ENCODE measurements at regions not wholly inside any gene's neighbourhood (a gene's known extent, or its start where the extent isn't known, plus 50 kb on each side); places are given as distances from the start of the nearest gene placed in this dataset.

- peak; percentile 42 to 72 for DNase-seq
Observed at GRCh38 chrX:8971116-8971515, 62.8 kb downstream of the FAM9B start.

- DNase-seq = no peak
Observed at GRCh38 chrX:8969378-8969777, 64.5 kb downstream of the FAM9B start.

GRCh38 chrX:8967461-8967860, 66.5 kb downstream of the FAM9B start:
- DNase-seq = no peak

- DNase-seq = peak; percentile 45 to 51
Observed at GRCh38 chrX:8960957-8961468, 72.9 kb downstream of the FAM9B start.

- DNase-seq = peak in 1 of 2 experiments; percentile 4
Observed at GRCh38 chrX:8955511-8955910, 78.4 kb downstream of the FAM9B start.

GRCh38 chrX:8946563-8946962, 87.4 kb downstream of the FAM9B start:
- DNase-seq = no peak

- DNase-seq = no peak
Observed at GRCh38 chrX:8939322-8939721, 94.6 kb downstream of the FAM9B start.

GRCh38 chrX:8927701-8928100, 106.2 kb downstream of the FAM9B start:
- DNase-seq = no peak

GRCh38 chrX:8927066-8927635, 106.8 kb downstream of the FAM9B start:
- DNase-seq = no peak

- DNase-seq = no peak
Observed at GRCh38 chrX:8921615-8922014, 112.3 kb downstream of the FAM9B start.

- DNase-seq = no peak
Observed at GRCh38 chrX:8919801-8920200, 114.1 kb downstream of the FAM9B start.

- DNase-seq = no peak
Observed at GRCh38 chrX:8916697-8917096, 115.5 kb upstream of the FAM9A start.

GRCh38 chrX:8914681-8915080, 113.5 kb upstream of the FAM9A start:
- DNase-seq = no peak

GRCh38 chrX:8913655-8914409, 112.6 kb upstream of the FAM9A start:
- no peak for DNase-seq

GRCh38 chrX:8907688-8908087, 106.5 kb upstream of the FAM9A start:
- DNase-seq = no peak

GRCh38 chrX:8906299-8906938, 105.2 kb upstream of the FAM9A start:
- DNase-seq = no peak

- DNase-seq = no peak
Observed at GRCh38 chrX:8897259-8897658, 96.1 kb upstream of the FAM9A start.

- no peak for DNase-seq
Observed at GRCh38 chrX:8890794-8891193, 89.6 kb upstream of the FAM9A start.

- DNase-seq = no peak
Observed at GRCh38 chrX:8887004-8887403, 85.8 kb upstream of the FAM9A start.

- peak in 1 of 2 experiments; percentile 14 for DNase-seq
Observed at GRCh38 chrX:8879750-8880149, 78.6 kb upstream of the FAM9A start.

GRCh38 chrX:8873956-8874355, 72.8 kb upstream of the FAM9A start:
- no peak for DNase-seq

- no peak for DNase-seq
Observed at GRCh38 chrX:8873102-8873501, 71.9 kb upstream of the FAM9A start.

GRCh38 chrX:8870411-8870810, 69.2 kb upstream of the FAM9A start:
- no peak for DNase-seq

GRCh38 chrX:8869812-8870211, 68.6 kb upstream of the FAM9A start:
- DNase-seq = no peak
